ENCODE measurements at regions not wholly inside any gene's neighbourhood (a gene's known extent, or its start where the extent isn't known, plus 50 kb on each side); places are given as distances from the start of the nearest gene placed in this dataset.

- Mint-ChIP-seq H3K9me3 (peaks cover 4% of the 10 kb centered on the region), H3K4me3 (no peak overlapping the region), H3K27me3 (ENCODE audit: low read depth) (no peaks in the 10 kb centered on the region), H3K27ac (no peak overlapping the region), H3K4me1 (peaks cover 53% of the 10 kb centered on the region), H3K36me3 (0 out of 2 replicates have a peak, but pooled peaks cover 2% of the 10 kb centered on the region)
- no peak for DNase-seq (ENCODE audit: low spot score)
- ATAC-seq: no peak
- TF ChIP-seq JUN (CRISPR knock-in tag; IDR thresholded peaks at IDR 0.05): no peak
- TF ChIP-seq, protein P1, sequence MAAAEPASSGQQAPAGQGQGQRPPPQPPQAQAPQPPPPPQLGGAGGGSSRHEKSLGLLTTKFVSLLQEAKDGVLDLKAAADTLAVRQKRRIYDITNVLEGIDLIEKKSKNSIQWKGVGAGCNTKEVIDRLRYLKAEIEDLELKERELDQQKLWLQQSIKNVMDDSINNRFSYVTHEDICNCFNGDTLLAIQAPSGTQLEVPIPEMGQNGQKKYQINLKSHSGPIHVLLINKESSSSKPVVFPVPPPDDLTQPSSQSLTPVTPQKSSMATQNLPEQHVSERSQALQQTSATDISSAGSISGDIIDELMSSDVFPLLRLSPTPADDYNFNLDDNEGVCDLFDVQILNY (CRISPR knock-in tag; IDR thresholded peaks at IDR 0.05): no peak
- TF ChIP-seq SMAD3 (CRISPR knock-in tag; IDR thresholded peaks at IDR 0.05; ENCODE audit: borderline replicate concordance): no peak
- no peak for TF ChIP-seq AR (CRISPR knock-in tag; IDR thresholded peaks at IDR 0.05)
- no peak for TF ChIP-seq FOXK1 (CRISPR knock-in tag; IDR thresholded peaks at IDR 0.05)
- TF ChIP-seq, protein P2, sequence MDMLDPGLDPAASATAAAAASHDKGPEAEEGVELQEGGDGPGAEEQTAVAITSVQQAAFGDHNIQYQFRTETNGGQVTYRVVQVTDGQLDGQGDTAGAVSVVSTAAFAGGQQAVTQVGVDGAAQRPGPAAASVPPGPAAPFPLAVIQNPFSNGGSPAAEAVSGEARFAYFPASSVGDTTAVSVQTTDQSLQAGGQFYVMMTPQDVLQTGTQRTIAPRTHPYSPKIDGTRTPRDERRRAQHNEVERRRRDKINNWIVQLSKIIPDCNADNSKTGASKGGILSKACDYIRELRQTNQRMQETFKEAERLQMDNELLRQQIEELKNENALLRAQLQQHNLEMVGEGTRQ (CRISPR knock-in tag; IDR thresholded peaks at IDR 0.05): no peak
- TF ChIP-seq SP1 (CRISPR knock-in tag; conservative IDR thresholded peaks at IDR 0.05): no peak
- TF ChIP-seq PRDM15 (CRISPR knock-in tag; IDR thresholded peaks at IDR 0.05): no peak
- no peak for TF ChIP-seq ZNF396 (CRISPR knock-in tag; IDR thresholded peaks at IDR 0.05; ENCODE audit: borderline replicate concordance)
- TF ChIP-seq, protein P3, sequence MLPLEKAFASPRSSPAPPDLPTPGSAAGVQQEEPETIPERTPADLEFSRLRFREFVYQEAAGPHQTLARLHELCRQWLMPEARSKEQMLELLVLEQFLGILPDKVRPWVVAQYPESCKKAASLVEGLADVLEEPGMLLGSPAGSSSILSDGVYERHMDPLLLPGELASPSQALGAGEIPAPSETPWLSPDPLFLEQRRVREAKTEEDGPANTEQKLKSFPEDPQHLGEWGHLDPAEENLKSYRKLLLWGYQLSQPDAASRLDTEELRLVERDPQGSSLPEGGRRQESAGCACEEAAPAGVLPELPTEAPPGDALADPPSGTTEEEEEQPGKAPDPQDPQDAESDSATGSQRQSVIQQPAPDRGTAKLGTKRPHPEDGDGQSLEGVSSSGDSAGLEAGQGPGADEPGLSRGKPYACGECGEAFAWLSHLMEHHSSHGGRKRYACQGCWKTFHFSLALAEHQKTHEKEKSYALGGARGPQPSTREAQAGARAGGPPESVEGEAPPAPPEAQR (CRISPR knock-in tag; IDR thresholded peaks at IDR 0.05): no peak
- no peak for TF ChIP-seq IRF1 (CRISPR knock-in tag; IDR thresholded peaks at IDR 0.05)
- TF ChIP-seq FOXP1 (CRISPR knock-in tag; IDR thresholded peaks at IDR 0.05; ENCODE audit: borderline replicate concordance): no peak
- TF ChIP-seq ESRRA (CRISPR knock-in tag; IDR thresholded peaks at IDR 0.05; ENCODE audit: borderline replicate concordance): no peak
- no peak for TF ChIP-seq ZNF512 (CRISPR knock-in tag; IDR thresholded peaks at IDR 0.05; ENCODE audit: borderline replicate concordance)
- TF ChIP-seq FOXJ3 (CRISPR knock-in tag; IDR thresholded peaks at IDR 0.05; ENCODE audit: borderline replicate concordance): no peak
- ChIA-PET CTCF (no interaction called here), POLR2A (interaction anchor here (0.6 kb wide), 1 partner anchor 353 kb away, joined by 3 read pairs; no protein-coding TSS in a partner anchor)
Observed at GRCh38 chr4:185915271-185915670, 103.3 kb upstream of the SORBS2 start.
